ENCODE measurements at regions not wholly inside any gene's neighbourhood (a gene's known extent, or its start where the extent isn't known, plus 50 kb on each side); places are given as distances from the start of the nearest gene placed in this dataset.

- FAIRE-seq, result no peak
- no peak for TF ChIP-seq SREBF1 (IDR thresholded peaks at IDR 0.05; ENCODE audit: low read length)
- no peak for TF ChIP-seq CHD4 (IDR thresholded peaks at IDR 0.05)
- TF ChIP-seq MXI1 (IDR thresholded peaks at IDR 0.05; ENCODE audit: low read depth, low read length), result no peak
- no peak for TF ChIP-seq CUX1 (IDR thresholded peaks at IDR 0.05; ENCODE audit: insufficient replicate concordance, low read depth, low read length)
- TF ChIP-seq PML (IDR thresholded peaks at IDR 0.05; ENCODE audit: low read length), result no peak
- no peak for TF ChIP-seq KAT2A (conservative IDR thresholded peaks at IDR 0.05; ENCODE audit: control insufficient read depth, low read depth, low read length)
- no peak for TF ChIP-seq HSF1 (IDR thresholded peaks at IDR 0.05; ENCODE audit: low read depth, low read length)
- no peak for TF ChIP-seq GATAD2B (conservative IDR thresholded peaks at IDR 0.05; ENCODE audit: low read depth)
- no peak for TF ChIP-seq SREBF2 (IDR thresholded peaks at IDR 0.05; ENCODE audit: low read length)
- TF ChIP-seq ZNF217 (IDR thresholded peaks at IDR 0.05), result no peak
- no peak for TF ChIP-seq FOXK2 (IDR thresholded peaks at IDR 0.05)
- TF ChIP-seq PKNOX1 (IDR thresholded peaks at IDR 0.05), result no peak
- no peak for TF ChIP-seq STAT3 (IDR thresholded peaks at IDR 0.05; ENCODE audit: low read depth, low read length)
- TF ChIP-seq IRF5 (IDR thresholded peaks at IDR 0.05; ENCODE audit: borderline replicate concordance), result no peak
- TF ChIP-seq E2F8 (IDR thresholded peaks at IDR 0.05; ENCODE audit: low read depth, partially characterized antibody), result no peak
These were observed 290.2 kb downstream of the SLITRK1 start for GRCh38 chr13:83592095-83592494.

More at GRCh38 chr13:83592095-83592494, 290.2 kb downstream of the SLITRK1 start:
- Histone ChIP-seq H3K4me3 (no peak overlapping the region), H3K4me1 (ENCODE audit: control insufficient read depth, insufficient read depth, low read length) (no peaks in the 10 kb centered on the region), H3K36me3 (ENCODE audit: control insufficient read depth in 2 of 2, insufficient read depth in 2 of 2, low read length in 1 of 2) (no peaks in the 10 kb centered on the region), H3K27ac (ENCODE audit: control insufficient read depth, insufficient read depth) (no peak overlapping the region), H3K27me3 (replicated peaks in 1 of 2; ENCODE audit: control insufficient read depth in 2 of 2, insufficient read depth in 2 of 2, low read length in 1 of 2) (no peaks in the 10 kb centered on the region), H3K9ac (ENCODE audit: control insufficient read depth, insufficient read depth, low read length) (no peak overlapping the region), H3K9me3 (replicated peaks; ENCODE audit: control insufficient read depth, insufficient read depth, low read length) (no peaks in the 10 kb centered on the region), H2AFZ (ENCODE audit: control insufficient read depth, low read depth, low read length) (no peak overlapping the region), H3K4me2 (ENCODE audit: control insufficient read depth, insufficient read depth) (no peak overlapping the region), H3K79me2 (ENCODE audit: control insufficient read depth, insufficient read depth, low read length) (no peaks in the 10 kb centered on the region), H4K20me1 (ENCODE audit: control insufficient read depth, insufficient read depth) (no peaks in the 10 kb centered on the region)
- no TSS peak for BruUV-seq (replicated peaks)
- CTCF ChIA-PET, result no interaction called here
- SMC1A ChIA-PET (ENCODE audit: uncharacterized antibody, unreplicated experiment), result no interaction called here
- RAD21 ChIA-PET (ENCODE audit: unreplicated experiment), result no interaction called here
- ATAC-seq, result no peak
- POLR2A ChIA-PET, result no interaction called here
- intact Hi-C loops (cut with micrococcal nuclease; ENCODE audit: unreplicated experiment) (no loop called here), in situ Hi-C loops (cut with MboI) (no loop called here)
- DNase-seq (ENCODE audit: low read depth, low spot score), result no peak

Measured in GM12878 (cell line).